Spleen (tissue), 11 donors: ENCODE measurements at regions not wholly inside any gene's neighbourhood (a gene's known extent, or its start where the extent isn't known, plus 50 kb on each side); places are given as distances from the start of the nearest gene placed in this dataset.

Source experiments
- DNase-seq: peaks from one replicate; pipeline ENCODE4 v3.0.0-alpha.2; 2020
- H3K27ac ChIP-seq, 8 donors: fragments of 200-600 bp; sonication (generic) in 7 of 8; 1 replicate in 4 of 8; 2 replicates in 4 of 8; pipeline versions ENCODE4 v1.5.0 to v1.8.0; 2016 to 2021; ENCODE audit warnings: inconsistent platforms in 4 of 8, mild to moderate bottlenecking in 4 of 8, moderate library complexity in 1 of 8
- H3K27me3 ChIP-seq, 7 donors: fragments of 200-600 bp; sonication (generic) in 6 of 7; replicated peaks in 1 of 7; 1 replicate in 4 of 7; 2 replicates in 3 of 7; pipeline versions ENCODE4 v1.5.0 to v1.8.0; 2016 to 2021; ENCODE audit warnings: inconsistent platforms in 3 of 7, mild to moderate bottlenecking in 1 of 7
- H3K36me3 ChIP-seq, 6 donors: fragments of 200-600 bp; sonication (generic) in 5 of 6; 1 replicate in 4 of 6; 2 replicates in 2 of 6; pipeline versions ENCODE4 v1.5.0 to v1.8.0; 2016 to 2021; ENCODE audit warnings: inconsistent platforms in 2 of 6
- H3K4me1 ChIP-seq, 6 donors: fragments of 200-600 bp; sonication (generic) in 5 of 6; 1 replicate in 3 of 6; 2 replicates in 3 of 6; pipeline versions ENCODE4 v1.5.0 to v1.8.0; 2016 to 2021; ENCODE audit warnings: inconsistent platforms in 3 of 6
- H3K4me3 ChIP-seq, 8 donors: fragments of 200-600 bp; sonication (generic) in 7 of 8; 1 replicate in 4 of 8; 2 replicates in 4 of 8; pipeline versions ENCODE4 v1.5.0 to v1.8.0; 2016 to 2021; ENCODE audit warnings: inconsistent platforms in 4 of 8, mild to moderate bottlenecking in 4 of 8, moderate library complexity in 2 of 8
- H3K9me3 ChIP-seq, 8 donors: fragments of 200-600 bp; sonication (generic) in 7 of 8; 1 replicate in 4 of 8; 2 replicates in 4 of 8; pipeline versions ENCODE4 v1.5.0 to v1.8.0; 2016 to 2021; ENCODE audit warnings: inconsistent platforms in 4 of 8
- POLR2A ChIP-seq, 3 donors: fragments of 450-650 bp; IDR thresholded peaks; one replicate each; pipeline ENCODE4 v1.5.1; 2017; ENCODE audit warnings: antibody characterized with exemption in 3 of 3, mild to moderate bottlenecking in 1 of 3
- POLR2AphosphoS5 ChIP-seq, 3 donors: sonication (generic); formaldehyde crosslinking; IDR thresholded peaks; one replicate each; pipeline ENCODE4 v1.5.1; 2017; ENCODE audit warnings: antibody characterized with exemption in 3 of 3
- WGBS, 5 donors: extraction: QIAGEN DNeasy Blood & Tissue Kit in 3 of 5; methylation state at CpG; one replicate each; pipeline versions ENCODE4 v1.1.5 to v1.1.7; 2013 to 2018; 5-methylcytosine and 5-hydroxymethylcytosine counted together
- intact Hi-C: fragments of 100-400 bp; cut with DNase I; formaldehyde crosslinking; loops from one replicate; pipeline ENCODE4 v1.15.0; 2023; ENCODE audit warnings: low total_unique reads
- TF ChIP-seq, protein P1 (sequence below), 11 experiments: fragments of 200-600 bp in 7 of 11; fragments of 450-650 bp in 4 of 11; sonication (generic) in 4 of 11; IDR thresholded peaks in 8 of 11; conservative IDR thresholded peaks in 3 of 11; 1 replicate in 7 of 11; 2 replicates in 4 of 11; pipeline versions ENCODE4 v1.4.0 to v1.8.0; 2016 to 2021; ENCODE audit warnings: antibody characterized with exemption in 11 of 11, inconsistent platforms in 4 of 11, mild to moderate bottlenecking in 1 of 11
- donor health status: healthy with polysubstance abuse.
- donor health status: DM: no; HTN: no; CAD: no; lungs with moderate emphysema.
- donor health status: DM: no; HTN: no; CAD: no.
- donor health status: Bipolar disorder and iron deficiency.
- donor health status: healthy.
- donor health status: DM: no; HTN: no; CAD: no.
- donor health status: DM: yes; HTN: yes; CAD: no.

GRCh38 chr16:86317813-86318650, 192.3 kb upstream of the FOXF1 start:
- H3K27ac ChIP-seq, result no peak overlapping the region
- DNase-seq, result no peak

DNA sequence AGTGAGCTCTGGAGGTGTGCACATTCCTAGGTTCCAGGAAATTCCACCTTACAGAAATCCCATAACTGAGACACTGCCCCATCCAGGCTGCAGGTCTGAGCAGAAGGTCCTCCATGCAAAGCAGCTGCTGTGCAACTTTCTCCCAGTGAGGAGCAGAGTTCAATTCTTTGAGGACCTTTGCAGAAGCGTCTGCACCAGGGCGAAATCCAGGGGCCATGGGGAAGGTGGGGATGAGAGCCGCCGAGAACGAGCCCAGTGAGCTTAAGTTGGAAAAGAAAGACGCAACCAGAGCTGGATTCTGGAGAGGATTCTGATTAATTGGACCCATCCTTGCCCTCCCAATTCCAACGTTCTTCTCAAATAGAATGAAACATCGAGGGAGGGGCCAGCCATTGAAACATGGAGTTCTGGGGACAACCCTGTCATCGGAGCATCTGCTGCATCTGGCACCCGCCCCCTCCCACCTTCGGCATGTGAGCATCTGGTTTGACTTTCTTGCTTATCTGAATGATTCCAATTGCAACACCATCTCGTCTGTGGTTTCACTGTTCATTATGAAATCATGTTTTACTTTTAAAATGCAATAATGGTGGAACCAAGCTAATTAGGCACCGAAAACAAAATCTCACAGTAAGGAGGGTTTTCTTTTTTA, 190.6 kb upstream of the FOXF1 start:
- peaks cover 0 to 2% (median 0%) of the 10 kb centered on the region in 8 donors for H3K9me3 ChIP-seq
- no peaks in the 10 kb centered on the region for H3K36me3 ChIP-seq
- H3K27me3 ChIP-seq, result peaks cover 0 to 61% (median 3%) of the 10 kb centered on the region in 7 donors
- DNase-seq, result peak; percentile 38
- TF ChIP-seq POLR2AphosphoS5 (IDR thresholded peaks at IDR 0.05) (no peak), POLR2A (IDR thresholded peaks at IDR 0.05) (no peak)
- TF ChIP-seq, protein P1, sequence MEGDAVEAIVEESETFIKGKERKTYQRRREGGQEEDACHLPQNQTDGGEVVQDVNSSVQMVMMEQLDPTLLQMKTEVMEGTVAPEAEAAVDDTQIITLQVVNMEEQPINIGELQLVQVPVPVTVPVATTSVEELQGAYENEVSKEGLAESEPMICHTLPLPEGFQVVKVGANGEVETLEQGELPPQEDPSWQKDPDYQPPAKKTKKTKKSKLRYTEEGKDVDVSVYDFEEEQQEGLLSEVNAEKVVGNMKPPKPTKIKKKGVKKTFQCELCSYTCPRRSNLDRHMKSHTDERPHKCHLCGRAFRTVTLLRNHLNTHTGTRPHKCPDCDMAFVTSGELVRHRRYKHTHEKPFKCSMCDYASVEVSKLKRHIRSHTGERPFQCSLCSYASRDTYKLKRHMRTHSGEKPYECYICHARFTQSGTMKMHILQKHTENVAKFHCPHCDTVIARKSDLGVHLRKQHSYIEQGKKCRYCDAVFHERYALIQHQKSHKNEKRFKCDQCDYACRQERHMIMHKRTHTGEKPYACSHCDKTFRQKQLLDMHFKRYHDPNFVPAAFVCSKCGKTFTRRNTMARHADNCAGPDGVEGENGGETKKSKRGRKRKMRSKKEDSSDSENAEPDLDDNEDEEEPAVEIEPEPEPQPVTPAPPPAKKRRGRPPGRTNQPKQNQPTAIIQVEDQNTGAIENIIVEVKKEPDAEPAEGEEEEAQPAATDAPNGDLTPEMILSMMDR (IDR thresholded peaks at IDR 0.05 in 8 of 11, conservative IDR thresholded peaks at IDR 0.05 in 3 of 11), result no peak
- no peaks in the 10 kb centered on the region for H3K4me1 ChIP-seq
- no peak overlapping the region for H3K27ac ChIP-seq
- intact Hi-C loops, result no loop called here
- H3K4me3 ChIP-seq, result no peak overlapping the region
- 68 to 81% (median 77%) methylated on average over 13 of the region's 13 CpGs for WGBS, 5 donors

More at GRCh38 chr16:86317813-86318650, 192.3 kb upstream of the FOXF1 start:
- Histone ChIP-seq H3K4me3 (no peak overlapping the region), H3K9me3 (no peaks in the 10 kb centered on the region), H3K4me1 (no peaks in the 10 kb centered on the region), H3K27me3 (peaks cover 0 to 61% (median 4%) of the 10 kb centered on the region in 7 donors), H3K36me3 (no peaks in the 10 kb centered on the region)
- 67 to 70% (median 68%) methylated on average over 13 of the region's 13 CpGs for WGBS, 5 donors
- intact Hi-C loops, result no loop called here
- TF ChIP-seq, protein P1 (IDR thresholded peaks at IDR 0.05 in 8 of 11, conservative IDR thresholded peaks at IDR 0.05 in 3 of 11), result no peak
- TF ChIP-seq POLR2AphosphoS5 (IDR thresholded peaks at IDR 0.05) (no peak), POLR2A (IDR thresholded peaks at IDR 0.05) (no peak)

- intact Hi-C loops, result no loop called here
Observed at GRCh38 chr16:86320237-86320595, 190.1 kb upstream of the FOXF1 start.

More at GRCh38 chr16:86320237-86320595, 190.1 kb upstream of the FOXF1 start:
- Histone ChIP-seq H3K9me3 (peaks cover 0 to 7% (median 2%) of the 10 kb centered on the region in 8 donors), H3K36me3 (no peaks in the 10 kb centered on the region), H3K27me3 (peaks cover 0 to 61% (median 3%) of the 10 kb centered on the region in 7 donors), H3K4me3 (no peak overlapping the region), H3K4me1 (no peaks in the 10 kb centered on the region), H3K27ac (no peak overlapping the region)
- TF ChIP-seq, protein P1 (IDR thresholded peaks at IDR 0.05 in 8 of 11, conservative IDR thresholded peaks at IDR 0.05 in 3 of 11), result no peak
- no peak for TF ChIP-seq POLR2AphosphoS5 (IDR thresholded peaks at IDR 0.05)
- DNase-seq, result no peak
- 83 to 96% (median 84%) methylated on average over 3 of the region's 3 CpGs for WGBS, 5 donors
